SK-N-SH treated with all-trans-retinoic acid at 6 μM for 48 hours (cell line): ENCODE measurements at regions not wholly inside any gene's neighbourhood (a gene's known extent, or its start where the extent isn't known, plus 50 kb on each side); places are given as distances from the start of the nearest gene placed in this dataset.

Experiments used
- ATAC-seq: fragments of 200-7000 bp; cut with Tn5 transposase; 3 replicates; pipeline ENCODE4 v1.9.1; 2020; ENCODE audit warnings: mild to moderate bottlenecking, moderate library complexity
- ARNTL ChIP-seq: fragments of 450-650 bp; formaldehyde crosslinking; IDR thresholded peaks from 2 replicates; pipeline ENCODE4 v1.5.0; 2020; ENCODE audit warnings: low read depth, mild to moderate bottlenecking, moderate library complexity, borderline replicate concordance
- BACH2 ChIP-seq: fragments of 250-450 bp; sonication (Bioruptor Pico); IDR thresholded peaks from 2 replicates; pipeline ENCODE4 v1.9.0; 2021; ENCODE audit warnings: mild to moderate bottlenecking, borderline replicate concordance
- CREB5 ChIP-seq: fragments of 250-450 bp; sonication (Bioruptor Pico); IDR thresholded peaks from 2 replicates; pipeline ENCODE4 v1.5.1; 2020; ENCODE audit warnings: low read depth, mild to moderate bottlenecking, moderate library complexity
- CSRNP3 ChIP-seq: fragments of 250-450 bp; sonication (Bioruptor Pico); IDR thresholded peaks from 2 replicates; pipeline ENCODE4 v1.5.1; 2021; ENCODE audit warnings: mild to moderate bottlenecking, moderate library complexity
- GLIS3 ChIP-seq: fragments of 250-450 bp; sonication (Bioruptor Pico); IDR thresholded peaks from 2 replicates; pipeline ENCODE4 v1.5.0; 2020; ENCODE audit warnings: mild to moderate bottlenecking, moderate library complexity
- ISL1 ChIP-seq: fragments of 250-450 bp; sonication (Bioruptor Pico); IDR thresholded peaks from 2 replicates; pipeline ENCODE4 v2.1.2; 2022; ENCODE audit warnings: mild to moderate bottlenecking, moderate library complexity
- OSR1 ChIP-seq: fragments of 250-450 bp; sonication (Bioruptor Pico); IDR thresholded peaks from 2 replicates; pipeline ENCODE4 v1.8.0; 2022; ENCODE audit warnings: moderate library complexity, mild to moderate bottlenecking, inconsistent platforms
- POU6F1 ChIP-seq: fragments of 250-450 bp; sonication (Bioruptor Pico); IDR thresholded peaks from 2 replicates; pipeline ENCODE4 v1.8.0; 2021; ENCODE audit warnings: low read depth, mild to moderate bottlenecking, moderate library complexity, borderline replicate concordance
- RARB ChIP-seq: fragments of 250-450 bp; sonication (Bioruptor Pico); IDR thresholded peaks from 2 replicates; pipeline ENCODE4 v1.8.0; 2021; ENCODE audit warnings: mild to moderate bottlenecking, moderate library complexity
- TOX ChIP-seq: fragments of 250-450 bp; sonication (Bioruptor Pico); IDR thresholded peaks from 2 replicates; pipeline ENCODE4 v1.8.0; 2021; ENCODE audit warnings: mild to moderate bottlenecking, moderate library complexity, borderline replicate concordance
- TSHZ2 ChIP-seq: fragments of 250-450 bp; sonication (Bioruptor Pico); IDR thresholded peaks from 2 replicates; pipeline ENCODE4 v1.5.0; 2020; ENCODE audit warnings: mild to moderate bottlenecking, moderate library complexity
- ZC3H10 ChIP-seq: fragments of 250-450 bp; sonication (Bioruptor Pico); IDR thresholded peaks from 2 replicates; pipeline ENCODE4 v1.5.1; 2021; ENCODE audit warnings: mild to moderate bottlenecking, moderate library complexity
- ZFP3 ChIP-seq: fragments of 250-450 bp; sonication (Bioruptor Pico); IDR thresholded peaks from 2 replicates; pipeline ENCODE4 v1.5.0; 2020; ENCODE audit warnings: mild to moderate bottlenecking, moderate library complexity
- ZFP30 ChIP-seq: fragments of 450-650 bp; formaldehyde crosslinking; IDR thresholded peaks from 2 replicates; pipeline ENCODE4 v1.5.0; 2022; ENCODE audit warnings: mild to moderate bottlenecking, moderate library complexity
- ZNF565 ChIP-seq: fragments of 450-650 bp; formaldehyde crosslinking; conservative IDR thresholded peaks from 2 replicates; pipeline ENCODE4 v1.5.0; 2020; ENCODE audit warnings: low read depth, mild to moderate bottlenecking, moderate library complexity
- ZNF70 ChIP-seq: fragments of 450-650 bp; formaldehyde crosslinking; IDR thresholded peaks from 2 replicates; pipeline ENCODE4 v1.5.0; 2020; ENCODE audit warnings: mild to moderate bottlenecking, moderate library complexity

- TF ChIP-seq TSHZ2 (CRISPR knock-in tag) (no peak), ZFP3 (CRISPR knock-in tag) (no peak), ZC3H10 (CRISPR knock-in tag) (no peak), BACH2 (CRISPR knock-in tag) (no peak), OSR1 (CRISPR knock-in tag) (no peak), ZFP30 (CRISPR knock-in tag) (no peak), ZNF70 (CRISPR knock-in tag) (no peak)
- no peak for ATAC-seq
Observed at GRCh38 chr11:26027887-26028286, 304.0 kb upstream of the ANO3 start.

- ATAC-seq, result peak; percentile 95
- TF ChIP-seq TOX (CRISPR knock-in tag), result peak; percentile 88; the same call in 1 of the 2 replicates
- TF ChIP-seq ISL1 (CRISPR knock-in tag), result peak; percentile 80
- TF ChIP-seq TSHZ2 (CRISPR knock-in tag), result no peak
- no peak for TF ChIP-seq ARNTL
Observed at GRCh38 chr11:26028393-26028911, 303.5 kb upstream of the ANO3 start.

GRCh38 chr11:26030399-26030798, 301.5 kb upstream of the ANO3 start:
- ATAC-seq, result no peak

More at GRCh38 chr11:26030399-26030798, 301.5 kb upstream of the ANO3 start:
- no peak for TF ChIP-seq CSRNP3
- no peak for TF ChIP-seq RARB (CRISPR knock-in tag)
- TF ChIP-seq ZNF565 (CRISPR knock-in tag), result no peak
- no peak for TF ChIP-seq ARNTL
- no peak for TF ChIP-seq ZFP3 (CRISPR knock-in tag)
- TF ChIP-seq GLIS3 (CRISPR knock-in tag), result no peak
- no peak for TF ChIP-seq POU6F1 (CRISPR knock-in tag)
- no peak for TF ChIP-seq CREB5 (CRISPR knock-in tag)
- no peak for TF ChIP-seq ZFP30 (CRISPR knock-in tag)
